ENCODE measurements at regions not wholly inside any gene's neighbourhood (a gene's known extent, or its start where the extent isn't known, plus 50 kb on each side); places are given as distances from the start of the nearest gene placed in this dataset.

DNA sequence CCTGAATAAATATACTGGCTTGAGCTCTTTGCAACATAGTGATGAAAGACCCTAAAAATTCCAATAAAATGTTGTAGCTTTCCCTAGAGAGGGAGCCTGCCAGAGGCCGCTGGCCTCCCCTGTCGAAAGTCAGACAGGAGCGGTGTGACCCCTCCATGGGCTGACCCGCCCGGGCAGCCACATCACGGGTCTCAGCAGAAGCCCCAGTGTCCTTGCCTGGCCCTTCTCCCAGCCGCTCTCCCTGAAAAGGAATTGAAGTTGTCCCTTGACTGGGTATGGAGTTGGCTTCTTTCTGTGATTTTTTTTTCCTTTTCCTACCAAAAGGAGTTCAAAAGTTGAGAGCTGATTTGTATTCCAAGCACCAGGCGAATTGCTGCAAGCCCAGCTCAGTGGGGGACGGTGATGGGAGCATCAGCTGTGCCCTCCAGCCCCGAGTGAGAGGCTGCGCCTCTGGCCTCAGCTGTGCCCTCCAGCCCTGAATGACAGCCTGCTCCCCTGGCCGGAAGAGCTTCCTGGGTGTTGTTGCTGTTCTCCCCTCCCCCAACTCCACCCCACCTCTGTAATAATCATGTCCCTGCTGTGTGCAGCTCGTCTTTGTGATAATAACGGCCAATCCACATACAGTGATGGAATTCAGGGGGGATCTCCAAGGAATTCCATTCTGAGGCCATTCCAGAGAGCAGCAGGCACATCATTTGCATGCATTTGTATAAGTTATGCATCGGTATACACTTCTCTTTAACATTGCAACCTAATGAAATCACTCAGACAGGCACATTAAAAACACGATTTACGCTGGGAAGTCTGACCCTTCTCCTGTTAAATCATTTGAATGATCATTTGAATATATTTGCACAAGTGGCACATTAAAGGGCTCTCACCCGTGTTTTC, 501.0 kb downstream of the EIPR1 start:
- Histone ChIP-seq H3K9me3 (no peaks in the 10 kb centered on the region), H3K36me3 (ENCODE audit: insufficient read depth in 1 of 2, low read depth in 1 of 2) (no peaks in the 10 kb centered on the region), H3K27me3 (ENCODE audit: insufficient read depth in 3 of 3, low read length in 2 of 3) (no peaks in the 10 kb centered on the region), H3K27ac (no peak overlapping the region), H3K4me3 (no peak overlapping the region), H3K4me1 (no peaks in the 10 kb centered on the region)
- WGBS, 3 donors: 66 to 73% (median 69%) methylated on average over 18 of the region's 18 CpGs
- TF ChIP-seq CTCF (IDR thresholded peaks at IDR 0.05): no peak
- DNase-seq: no peak
- no peak for ATAC-seq
- intact Hi-C loops (cut with DNase I): no loop called here

- 88 to 93% (median 92%) methylated on average over 6 of the region's 6 CpGs for WGBS, 3 donors
Measured at GRCh38 chr2:2875831-2876230, 501.8 kb downstream of the EIPR1 start.

DNA sequence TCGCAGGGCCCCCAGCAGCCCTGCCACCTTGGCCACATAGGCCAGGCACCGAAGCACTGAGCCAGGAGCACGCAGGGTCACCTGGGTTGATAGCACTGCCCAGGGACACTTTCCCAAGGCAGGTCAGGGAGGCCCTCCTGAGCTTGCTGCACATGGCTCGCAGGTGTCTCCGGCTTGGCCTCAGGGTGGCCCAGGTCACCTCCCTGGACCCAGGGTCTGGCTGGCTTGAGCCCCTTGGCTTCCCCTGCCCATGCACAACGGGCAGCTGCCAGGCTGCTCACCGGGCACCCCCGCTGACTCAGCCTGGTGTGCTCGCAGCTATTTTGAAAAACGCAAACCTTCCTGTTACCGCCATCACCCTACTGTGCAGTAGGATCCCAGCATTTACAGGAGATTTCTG, 502.3 kb downstream of the EIPR1 start:
- no peaks in the 10 kb centered on the region for H3K27me3 ChIP-seq (ENCODE audit: insufficient read depth in 3 of 3, low read length in 2 of 3)
- TF ChIP-seq CTCF (IDR thresholded peaks at IDR 0.05): no peak
- 92 to 94% (median 93%) methylated on average over 11 of the region's 11 CpGs for WGBS, 3 donors
- ATAC-seq (no peak), DNase-seq (no peak)
- H3K4me3 ChIP-seq: no peak overlapping the region
- no peaks in the 10 kb centered on the region for H3K36me3 ChIP-seq (ENCODE audit: insufficient read depth in 1 of 2, low read depth in 1 of 2)
- intact Hi-C loops (cut with DNase I): no loop called here
- H3K9me3 ChIP-seq: no peaks in the 10 kb centered on the region
- H3K27ac ChIP-seq: no peak overlapping the region
- no peaks in the 10 kb centered on the region for H3K4me1 ChIP-seq

More at GRCh38 chr2:2875831-2876230, 501.8 kb downstream of the EIPR1 start:
- ATAC-seq (no peak), DNase-seq (no peak)
- Histone ChIP-seq H3K27me3 (ENCODE audit: insufficient read depth in 3 of 3, low read length in 2 of 3) (no peaks in the 10 kb centered on the region), H3K4me3 (no peak overlapping the region), H3K4me1 (no peaks in the 10 kb centered on the region), H3K27ac (no peak overlapping the region), H3K36me3 (ENCODE audit: insufficient read depth in 1 of 2, low read depth in 1 of 2) (no peaks in the 10 kb centered on the region), H3K9me3 (no peaks in the 10 kb centered on the region)
- intact Hi-C loops (cut with DNase I): no loop called here
- TF ChIP-seq CTCF (IDR thresholded peaks at IDR 0.05): no peak

GRCh38 chr2:2874805-2875204, 502.8 kb downstream of the EIPR1 start:
- 89 to 99% (median 91%) methylated on average over 11 to 12 of the region's 12 CpGs for WGBS, 3 donors
- intact Hi-C loops (cut with DNase I): no loop called here
- Histone ChIP-seq H3K4me1 (no peaks in the 10 kb centered on the region), H3K4me3 (no peak overlapping the region), H3K36me3 (ENCODE audit: insufficient read depth in 1 of 2, low read depth in 1 of 2) (no peaks in the 10 kb centered on the region), H3K27ac (no peak overlapping the region), H3K9me3 (no peaks in the 10 kb centered on the region), H3K27me3 (ENCODE audit: insufficient read depth in 3 of 3, low read length in 2 of 3) (no peaks in the 10 kb centered on the region)
- TF ChIP-seq CTCF (IDR thresholded peaks at IDR 0.05): no peak
- no peak for DNase-seq
- no peak for ATAC-seq
